HG02759 (cell line): ENCODE measurements at regions not wholly inside any gene's neighbourhood (a gene's known extent, or its start where the extent isn't known, plus 50 kb on each side); places are given as distances from the start of the nearest gene placed in this dataset.

Experiments
- ATAC-seq: cut with Tn5 transposase; IDR thresholded peaks from one replicate; pipeline ENCODE4 v1.9.1; 2021; ENCODE audit warnings: mild to moderate bottlenecking, moderate library complexity; ENCODE audit not compliant: unreplicated experiment

- no peak for ATAC-seq
Measured at GRCh38 chr7:89401099-89401498, 605.6 kb upstream of the TEX47 start.

GRCh38 chr7:89401690-89402089, 606.2 kb upstream of the TEX47 start:
- no peak for ATAC-seq

GRCh38 chr7:89451911-89452310, 656.4 kb upstream of the TEX47 start:
- ATAC-seq = no peak

- no peak for ATAC-seq
Measured at GRCh38 chr7:89456556-89456955, 661.0 kb upstream of the TEX47 start.

GRCh38 chr7:89458114-89458513, 662.6 kb upstream of the TEX47 start:
- ATAC-seq = no peak

GRCh38 chr7:89474456-89474855, 678.9 kb upstream of the TEX47 start:
- ATAC-seq = no peak

- ATAC-seq = no peak
Measured at GRCh38 chr7:89477991-89478390, 676.3 kb upstream of the STEAP1 start.

GRCh38 chr7:89495704-89496103, 658.6 kb upstream of the STEAP1 start:
- ATAC-seq = no peak

GRCh38 chr7:89500084-89500483, 654.2 kb upstream of the STEAP1 start:
- no peak for ATAC-seq

- no peak for ATAC-seq
Measured at GRCh38 chr7:89503281-89503680, 651.0 kb upstream of the STEAP1 start.

GRCh38 chr7:89507034-89507433, 647.2 kb upstream of the STEAP1 start:
- ATAC-seq = no peak

- no peak for ATAC-seq
Measured at GRCh38 chr7:89511900-89512299, 642.4 kb upstream of the STEAP1 start.

- no peak for ATAC-seq
Measured at GRCh38 chr7:89514970-89515369, 639.3 kb upstream of the STEAP1 start.

- ATAC-seq = no peak
Measured at GRCh38 chr7:89517815-89518214, 636.5 kb upstream of the STEAP1 start.

GRCh38 chr7:89549768-89550167, 604.5 kb upstream of the STEAP1 start:
- ATAC-seq = no peak

GRCh38 chr7:89554209-89554608, 600.1 kb upstream of the STEAP1 start:
- no peak for ATAC-seq

- ATAC-seq = no peak
Measured at GRCh38 chr7:89559596-89559995, 594.7 kb upstream of the STEAP1 start.

- no peak for ATAC-seq
Measured at GRCh38 chr7:89563597-89563996, 590.7 kb upstream of the STEAP1 start.

GRCh38 chr7:89584896-89585295, 569.4 kb upstream of the STEAP1 start:
- no peak for ATAC-seq

GRCh38 chr7:89593125-89593524, 561.1 kb upstream of the STEAP1 start:
- ATAC-seq = no peak

- no peak for ATAC-seq
Measured at GRCh38 chr7:89602984-89603383, 551.3 kb upstream of the STEAP1 start.

- no peak for ATAC-seq
Measured at GRCh38 chr7:89605362-89605761, 548.9 kb upstream of the STEAP1 start.

- ATAC-seq = no peak
Measured at GRCh38 chr7:89606511-89606910, 547.8 kb upstream of the STEAP1 start.

GRCh38 chr7:89607792-89608191, 546.5 kb upstream of the STEAP1 start:
- no peak for ATAC-seq
